ENCODE measurements at regions not wholly inside any gene's neighbourhood (a gene's known extent, or its start where the extent isn't known, plus 50 kb on each side); places are given as distances from the start of the nearest gene placed in this dataset.

DNA sequence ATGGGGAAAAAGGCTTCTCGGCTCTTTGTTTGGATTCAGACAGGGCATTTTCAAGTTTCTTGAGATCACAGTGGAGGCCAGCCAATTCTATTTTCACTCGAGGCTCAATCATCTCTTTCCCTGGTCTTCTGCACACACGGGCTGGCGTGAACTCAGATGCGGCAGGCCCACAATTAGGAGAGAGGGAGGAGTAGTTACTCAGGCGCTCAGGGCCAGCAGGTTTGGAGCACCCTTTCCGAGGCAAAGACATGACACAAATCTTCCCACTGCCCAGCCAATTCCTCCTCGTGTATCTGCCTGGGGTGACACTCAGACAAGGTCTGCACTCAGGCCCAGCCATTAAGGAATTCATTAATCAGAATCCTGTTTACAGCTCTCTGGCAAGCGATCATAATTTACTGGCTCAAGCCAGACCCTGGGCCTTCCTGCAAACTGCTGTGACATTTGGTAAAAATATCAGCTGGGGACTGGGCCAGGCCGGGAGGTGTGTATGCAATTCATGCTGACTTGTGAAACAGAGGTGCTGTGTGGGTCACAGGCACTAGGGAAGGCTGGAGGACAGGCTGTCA is 68.1 kb upstream of the TLE3 start:
- ChIA-PET POLR2A (no interaction called here), CTCF (no interaction called here)
- BruUV-seq (replicated peaks) = no TSS peak

More for the DNA sequence above, 68.1 kb upstream of the TLE3 start:
- RAD21 ChIA-PET (ENCODE audit: low non-redundant PET in 1 of 2, low total read pairs in 2 of 2, uncharacterized antibody in 2 of 2, unreplicated experiment in 2 of 2) = no interaction called here
- intact Hi-C loops (cut with micrococcal nuclease) = no loop called here
- Histone ChIP-seq H3K27ac (ENCODE audit: low read depth, low read length) (no peak overlapping the region), H3K79me2 (ENCODE audit: insufficient read depth, low read length) (no peaks in the 10 kb centered on the region), H3K36me3 (ENCODE audit: control insufficient read depth in 1 of 2, insufficient read depth in 2 of 2, low read length in 2 of 2) (no peaks in the 10 kb centered on the region), H3K9me2 (ENCODE audit: insufficient read depth) (no peaks in the 10 kb centered on the region), H3K9me3 (ENCODE audit: control insufficient read depth in 1 of 2, insufficient read depth in 1 of 2, low read depth in 1 of 2, low read length in 2 of 2) (no peaks in the 10 kb centered on the region; a peak in 1 of 4 replicates), H2AFZ (ENCODE audit: low read depth, low read length, poor library complexity, severe bottlenecking) (no peak overlapping the region), H3K4me1 (ENCODE audit: control insufficient read depth in 1 of 2, insufficient read depth in 2 of 2, low read length in 2 of 2) (no peaks in the 10 kb centered on the region), H3K4me2 (ENCODE audit: low read length) (no peak overlapping the region), H3K9ac (ENCODE audit: low read length) (no peak overlapping the region), H3K27me3 (ENCODE audit: insufficient read depth, low read length) (no peaks in the 10 kb centered on the region), H4K20me1 (ENCODE audit: insufficient read depth) (no peaks in the 10 kb centered on the region), H3K4me3 (replicated peaks in 1 of 2; ENCODE audit: low read depth in 1 of 2, low read length in 2 of 2) (no peak overlapping the region)
- no peak for TF ChIP-seq EZH2phosphoT487 (IDR thresholded peaks at IDR 0.05; ENCODE audit: borderline replicate concordance)
- no peak for TF ChIP-seq EGR1 (IDR thresholded peaks at IDR 0.05; ENCODE audit: low read depth)
- TF ChIP-seq, protein P1, sequence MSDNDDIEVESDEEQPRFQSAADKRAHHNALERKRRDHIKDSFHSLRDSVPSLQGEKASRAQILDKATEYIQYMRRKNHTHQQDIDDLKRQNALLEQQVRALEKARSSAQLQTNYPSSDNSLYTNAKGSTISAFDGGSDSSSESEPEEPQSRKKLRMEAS (IDR thresholded peaks at IDR 0.05) = no peak
- TF ChIP-seq YY1 (IDR thresholded peaks at IDR 0.05; ENCODE audit: extremely low read depth, insufficient replicate concordance, low read depth, low read length) = no peak
- TF ChIP-seq SP1 (IDR thresholded peaks at IDR 0.05; ENCODE audit: low read depth) = no peak
- TF ChIP-seq, protein P2, sequence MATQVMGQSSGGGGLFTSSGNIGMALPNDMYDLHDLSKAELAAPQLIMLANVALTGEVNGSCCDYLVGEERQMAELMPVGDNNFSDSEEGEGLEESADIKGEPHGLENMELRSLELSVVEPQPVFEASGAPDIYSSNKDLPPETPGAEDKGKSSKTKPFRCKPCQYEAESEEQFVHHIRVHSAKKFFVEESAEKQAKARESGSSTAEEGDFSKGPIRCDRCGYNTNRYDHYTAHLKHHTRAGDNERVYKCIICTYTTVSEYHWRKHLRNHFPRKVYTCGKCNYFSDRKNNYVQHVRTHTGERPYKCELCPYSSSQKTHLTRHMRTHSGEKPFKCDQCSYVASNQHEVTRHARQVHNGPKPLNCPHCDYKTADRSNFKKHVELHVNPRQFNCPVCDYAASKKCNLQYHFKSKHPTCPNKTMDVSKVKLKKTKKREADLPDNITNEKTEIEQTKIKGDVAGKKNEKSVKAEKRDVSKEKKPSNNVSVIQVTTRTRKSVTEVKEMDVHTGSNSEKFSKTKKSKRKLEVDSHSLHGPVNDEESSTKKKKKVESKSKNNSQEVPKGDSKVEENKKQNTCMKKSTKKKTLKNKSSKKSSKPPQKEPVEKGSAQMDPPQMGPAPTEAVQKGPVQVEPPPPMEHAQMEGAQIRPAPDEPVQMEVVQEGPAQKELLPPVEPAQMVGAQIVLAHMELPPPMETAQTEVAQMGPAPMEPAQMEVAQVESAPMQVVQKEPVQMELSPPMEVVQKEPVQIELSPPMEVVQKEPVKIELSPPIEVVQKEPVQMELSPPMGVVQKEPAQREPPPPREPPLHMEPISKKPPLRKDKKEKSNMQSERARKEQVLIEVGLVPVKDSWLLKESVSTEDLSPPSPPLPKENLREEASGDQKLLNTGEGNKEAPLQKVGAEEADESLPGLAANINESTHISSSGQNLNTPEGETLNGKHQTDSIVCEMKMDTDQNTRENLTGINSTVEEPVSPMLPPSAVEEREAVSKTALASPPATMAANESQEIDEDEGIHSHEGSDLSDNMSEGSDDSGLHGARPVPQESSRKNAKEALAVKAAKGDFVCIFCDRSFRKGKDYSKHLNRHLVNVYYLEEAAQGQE (IDR thresholded peaks at IDR 0.05; ENCODE audit: low read depth) = no peak
- no peak for TF ChIP-seq CBX3 (IDR thresholded peaks at IDR 0.05; ENCODE audit: low read depth)
- no peak for TF ChIP-seq POLR2AphosphoS5 (IDR thresholded peaks at IDR 0.05; ENCODE audit: low read depth, low read length)
- no peak for TF ChIP-seq SIN3A (IDR thresholded peaks at IDR 0.05; ENCODE audit: low read depth)
- TF ChIP-seq, protein P3, sequence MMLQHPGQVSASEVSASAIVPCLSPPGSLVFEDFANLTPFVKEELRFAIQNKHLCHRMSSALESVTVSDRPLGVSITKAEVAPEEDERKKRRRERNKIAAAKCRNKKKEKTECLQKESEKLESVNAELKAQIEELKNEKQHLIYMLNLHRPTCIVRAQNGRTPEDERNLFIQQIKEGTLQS (IDR thresholded peaks at IDR 0.05) = no peak
- no peak for TF ChIP-seq SRF (IDR thresholded peaks at IDR 0.05; ENCODE audit: low read depth)
- TF ChIP-seq CEBPB (IDR thresholded peaks at IDR 0.05; ENCODE audit: low read depth) = no peak
- TF ChIP-seq EZH2 (IDR thresholded peaks at IDR 0.05) = no peak
- TF ChIP-seq JUND (IDR thresholded peaks at IDR 0.05) = no peak
- no peak for TF ChIP-seq ZFX (IDR thresholded peaks at IDR 0.05)
- no peak for TF ChIP-seq TCF7L2 (IDR thresholded peaks at IDR 0.05; ENCODE audit: borderline replicate concordance, extremely low read depth, insufficient read depth, insufficient read length)
- TF ChIP-seq ZNF274 (IDR thresholded peaks at IDR 0.05; ENCODE audit: low read depth, low read length) = no peak
- ATAC-seq (no peak), DNase-seq (ENCODE audit: low read depth, low spot score) (no peak)
